ENCODE measurements at regions not wholly inside any gene's neighbourhood (a gene's known extent, or its start where the extent isn't known, plus 50 kb on each side); places are given as distances from the start of the nearest gene placed in this dataset.

GRCh38 chr1:238789916-238790667 is 596.3 kb upstream of the CHRM3 start:
- no peak overlapping the region for H3K4me3 ChIP-seq (ENCODE audit: low read depth, low read length)
- TF ChIP-seq, protein P1, sequence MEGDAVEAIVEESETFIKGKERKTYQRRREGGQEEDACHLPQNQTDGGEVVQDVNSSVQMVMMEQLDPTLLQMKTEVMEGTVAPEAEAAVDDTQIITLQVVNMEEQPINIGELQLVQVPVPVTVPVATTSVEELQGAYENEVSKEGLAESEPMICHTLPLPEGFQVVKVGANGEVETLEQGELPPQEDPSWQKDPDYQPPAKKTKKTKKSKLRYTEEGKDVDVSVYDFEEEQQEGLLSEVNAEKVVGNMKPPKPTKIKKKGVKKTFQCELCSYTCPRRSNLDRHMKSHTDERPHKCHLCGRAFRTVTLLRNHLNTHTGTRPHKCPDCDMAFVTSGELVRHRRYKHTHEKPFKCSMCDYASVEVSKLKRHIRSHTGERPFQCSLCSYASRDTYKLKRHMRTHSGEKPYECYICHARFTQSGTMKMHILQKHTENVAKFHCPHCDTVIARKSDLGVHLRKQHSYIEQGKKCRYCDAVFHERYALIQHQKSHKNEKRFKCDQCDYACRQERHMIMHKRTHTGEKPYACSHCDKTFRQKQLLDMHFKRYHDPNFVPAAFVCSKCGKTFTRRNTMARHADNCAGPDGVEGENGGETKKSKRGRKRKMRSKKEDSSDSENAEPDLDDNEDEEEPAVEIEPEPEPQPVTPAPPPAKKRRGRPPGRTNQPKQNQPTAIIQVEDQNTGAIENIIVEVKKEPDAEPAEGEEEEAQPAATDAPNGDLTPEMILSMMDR (IDR thresholded peaks at IDR 0.05; ENCODE audit: insufficient read depth, low read depth, low read length), result no peak
- no peak for DNase-seq (ENCODE audit: low read depth)

DNA sequence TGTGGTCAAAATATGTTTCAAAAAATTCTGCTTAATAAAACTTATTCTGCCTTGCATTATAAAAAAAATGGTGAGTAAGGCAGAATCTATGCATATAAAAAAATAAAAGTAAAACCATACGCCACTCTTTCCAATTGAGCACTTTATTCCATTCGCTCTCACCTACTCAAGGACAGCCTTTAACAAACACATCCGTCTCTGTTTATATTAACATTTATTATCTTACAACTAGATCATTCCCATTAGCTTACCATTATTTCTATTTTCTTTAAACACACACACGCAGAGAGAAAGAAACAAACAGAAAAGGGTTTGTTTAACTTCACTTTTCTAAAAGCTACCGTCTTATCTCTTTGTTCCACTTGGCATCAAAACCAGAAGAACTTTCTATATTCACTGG is 598.9 kb upstream of the CHRM3 start:
- no peak for DNase-seq (ENCODE audit: low read depth)
- no peak overlapping the region for H3K4me3 ChIP-seq (ENCODE audit: low read depth, low read length)
- TF ChIP-seq, protein P1 (IDR thresholded peaks at IDR 0.05; ENCODE audit: insufficient read depth, low read depth, low read length), result no peak

- no peak for DNase-seq (ENCODE audit: low read depth)
- no peak overlapping the region for H3K4me3 ChIP-seq (ENCODE audit: low read depth, low read length)
- TF ChIP-seq, protein P1 (IDR thresholded peaks at IDR 0.05; ENCODE audit: insufficient read depth, low read depth, low read length), result no peak
Measured at GRCh38 chr1:238783633-238784032, 602.7 kb upstream of the CHRM3 start.

GRCh38 chr1:238779716-238780115 is 606.7 kb upstream of the CHRM3 start:
- H3K4me3 ChIP-seq (ENCODE audit: low read depth, low read length), result no peak overlapping the region
- TF ChIP-seq, protein P1 (IDR thresholded peaks at IDR 0.05; ENCODE audit: insufficient read depth, low read depth, low read length), result no peak
- no peak for DNase-seq (ENCODE audit: low read depth)

DNA sequence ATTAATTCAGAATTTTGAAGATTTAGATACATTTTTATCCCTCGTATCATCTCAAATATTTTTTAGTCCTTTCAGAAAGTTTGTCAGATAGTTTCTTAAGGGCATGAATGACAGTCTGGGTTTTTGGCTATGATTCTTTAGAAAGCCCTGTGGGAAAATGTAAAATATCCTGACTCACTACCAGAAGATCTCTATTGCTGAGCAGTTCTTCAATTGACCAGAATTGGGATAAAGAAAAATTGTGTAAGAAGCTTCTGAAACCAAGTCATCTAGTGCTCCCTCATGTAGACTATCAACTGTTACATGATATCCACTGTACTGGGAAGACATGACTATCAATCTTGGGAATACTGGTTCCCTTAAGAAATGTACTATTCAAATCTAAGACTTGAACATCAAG is 608.3 kb upstream of the CHRM3 start:
- no peak for DNase-seq (ENCODE audit: low read depth)
- TF ChIP-seq, protein P1 (IDR thresholded peaks at IDR 0.05; ENCODE audit: insufficient read depth, low read depth, low read length), result no peak
- no peak overlapping the region for H3K4me3 ChIP-seq (ENCODE audit: low read depth, low read length)

- no peak overlapping the region for H3K4me3 ChIP-seq (ENCODE audit: low read depth, low read length)
- TF ChIP-seq, protein P1 (IDR thresholded peaks at IDR 0.05; ENCODE audit: insufficient read depth, low read depth, low read length), result no peak
- DNase-seq (ENCODE audit: low read depth), result no peak
Measured at GRCh38 chr1:238777551-238777950, 608.8 kb upstream of the CHRM3 start.

- H3K4me3 ChIP-seq (ENCODE audit: low read depth, low read length), result no peak overlapping the region
- no peak for DNase-seq (ENCODE audit: low read depth)
- TF ChIP-seq, protein P1 (IDR thresholded peaks at IDR 0.05; ENCODE audit: insufficient read depth, low read depth, low read length), result no peak
Measured at GRCh38 chr1:238776126-238776525, 610.2 kb upstream of the CHRM3 start.
